NCI-H82 (cell line): ENCODE measurements at regions not wholly inside any gene's neighbourhood (a gene's known extent, or its start where the extent isn't known, plus 50 kb on each side); places are given as distances from the start of the nearest gene placed in this dataset.
A peak's percentile ranks its signal among the peaks of the same experiment; 100 is the strongest.

Source experiments
- DNase-seq: peaks from one replicate; lab custom pipeline; 2025; lab: John Stamatoyannopoulos, UW

- peak; percentile 80 for DNase-seq
Measured at GRCh38 chr11:116413301-116414242, 359.2 kb downstream of the BUD13 start.

DNA sequence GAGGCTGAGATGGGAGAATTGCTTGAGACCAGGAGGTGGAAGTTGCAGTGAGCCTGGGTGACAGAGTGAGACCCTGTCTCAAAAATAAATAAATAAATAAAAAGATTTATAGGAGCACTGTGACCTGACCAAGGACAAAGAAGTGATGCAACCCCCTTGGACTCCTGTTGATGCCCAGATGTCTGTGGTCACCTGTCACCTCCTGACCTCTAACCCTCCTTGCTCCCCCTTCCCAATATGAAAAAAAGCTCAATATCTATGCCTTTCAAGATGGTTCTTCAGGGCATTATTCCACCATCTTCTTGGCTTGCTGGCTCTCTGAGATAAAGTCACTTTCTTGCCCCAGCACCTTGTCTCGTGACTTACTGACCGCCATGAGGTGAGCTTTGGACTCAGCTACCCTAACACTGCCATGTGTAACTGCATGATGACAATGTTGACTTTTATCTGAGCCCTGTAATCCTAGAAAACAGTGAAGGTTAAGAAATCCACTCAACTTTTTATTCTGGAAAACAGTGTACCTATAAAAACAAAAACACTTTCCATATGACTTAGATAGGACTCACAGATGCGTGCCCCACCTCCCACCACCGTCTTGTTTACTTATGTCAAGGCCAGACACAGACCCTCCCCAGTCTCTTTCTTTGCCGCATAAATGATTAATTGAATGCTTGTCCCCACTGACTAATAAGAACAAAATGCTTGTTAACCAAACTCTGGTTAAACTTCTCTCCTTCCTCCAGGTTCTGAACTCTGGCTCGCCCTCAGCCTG lies 360.5 kb downstream of the BUD13 start:
- DNase-seq: no peak

DNA sequence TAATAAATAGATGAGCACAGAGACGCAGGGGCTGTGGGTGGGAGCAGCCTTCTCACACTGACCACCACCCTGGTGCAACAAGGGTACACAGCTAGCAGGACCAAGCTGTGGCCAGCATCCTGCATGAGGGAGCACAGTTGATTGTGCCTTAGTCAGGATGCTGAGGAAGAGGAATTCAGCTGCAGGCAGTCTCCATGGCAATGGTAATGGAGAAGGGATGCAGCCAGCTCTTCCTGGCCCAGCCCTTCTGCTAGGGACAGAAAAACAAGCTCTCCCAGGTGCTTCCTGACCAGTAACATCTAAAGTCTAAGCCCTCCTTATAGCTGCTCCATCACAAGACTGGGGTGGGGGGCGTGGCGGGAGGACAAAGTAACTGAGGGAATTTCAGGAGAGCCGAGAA lies 363.5 kb downstream of the BUD13 start:
- peak; percentile 56 for DNase-seq

GRCh38 chr11:116406042-116406441 lies 366.7 kb downstream of the BUD13 start:
- no peak for DNase-seq

DNA sequence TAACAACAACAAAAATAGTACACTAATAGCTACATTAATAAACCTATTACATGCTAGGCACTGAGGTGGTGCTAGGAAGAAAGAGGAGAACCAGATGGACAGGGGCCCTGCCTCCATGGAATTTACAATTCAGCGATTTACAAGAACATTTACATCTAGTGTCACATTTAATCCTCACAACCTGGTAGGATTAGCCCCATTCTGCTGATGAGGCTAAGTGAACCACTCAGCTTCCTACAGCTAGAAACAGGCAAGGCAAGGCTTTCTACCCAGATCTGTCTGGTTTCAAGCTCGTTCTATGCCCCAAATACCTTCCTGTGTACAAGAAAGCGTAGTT lies 368.4 kb downstream of the BUD13 start:
- DNase-seq: peak; percentile 99

DNA sequence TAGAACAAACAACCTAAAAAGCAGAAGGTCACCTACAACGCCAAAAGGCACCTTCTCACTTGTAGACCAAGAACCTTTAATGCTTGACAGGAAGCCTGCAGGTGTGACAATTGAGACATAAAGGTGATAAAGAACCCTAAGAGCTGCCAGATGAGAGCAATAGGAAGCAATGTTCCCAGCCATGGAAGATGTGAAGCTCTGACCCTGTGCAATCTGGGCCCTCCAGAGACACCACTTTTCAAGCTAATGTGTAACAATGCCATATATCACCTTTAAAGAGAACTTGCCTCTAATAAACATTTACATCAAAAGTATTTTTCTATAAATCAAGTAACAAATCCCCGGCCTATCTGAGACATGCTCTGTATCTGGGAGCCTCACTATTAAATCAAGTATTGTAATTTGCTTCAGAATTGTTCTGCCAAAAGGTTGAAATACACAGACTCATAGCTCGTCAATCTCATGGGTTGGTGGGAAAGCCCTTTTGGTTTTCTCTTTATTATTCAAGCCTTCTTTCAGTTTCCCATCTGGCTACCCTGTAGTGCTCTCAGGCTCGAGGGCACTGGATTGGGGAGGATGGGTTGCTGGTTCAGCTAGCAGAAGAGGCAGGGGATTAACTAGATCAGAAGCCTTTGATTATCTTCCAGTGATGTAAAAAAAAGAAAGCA lies 368.9 kb downstream of the BUD13 start:
- peak; percentile 99 for DNase-seq

DNA sequence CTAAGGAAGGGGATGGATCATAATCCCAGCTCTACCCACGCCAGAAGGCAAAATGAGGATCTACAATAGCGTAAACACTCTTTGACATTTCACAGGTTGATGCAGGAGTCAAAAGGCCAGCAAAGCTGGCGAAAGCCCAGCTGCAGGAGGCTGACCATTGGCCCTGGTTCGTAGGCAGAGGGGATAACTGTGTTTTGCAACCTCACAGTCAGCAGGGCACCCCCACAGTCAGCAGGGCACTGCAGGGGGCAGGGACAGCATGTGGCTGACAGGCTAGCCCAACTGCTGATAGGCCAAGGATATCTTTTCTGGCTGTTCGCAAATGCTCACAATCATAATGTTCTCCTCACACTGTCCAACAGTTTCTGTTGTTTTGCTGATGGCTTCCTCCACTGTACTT lies 372.7 kb downstream of the BUD13 start:
- DNase-seq: no peak

DNA sequence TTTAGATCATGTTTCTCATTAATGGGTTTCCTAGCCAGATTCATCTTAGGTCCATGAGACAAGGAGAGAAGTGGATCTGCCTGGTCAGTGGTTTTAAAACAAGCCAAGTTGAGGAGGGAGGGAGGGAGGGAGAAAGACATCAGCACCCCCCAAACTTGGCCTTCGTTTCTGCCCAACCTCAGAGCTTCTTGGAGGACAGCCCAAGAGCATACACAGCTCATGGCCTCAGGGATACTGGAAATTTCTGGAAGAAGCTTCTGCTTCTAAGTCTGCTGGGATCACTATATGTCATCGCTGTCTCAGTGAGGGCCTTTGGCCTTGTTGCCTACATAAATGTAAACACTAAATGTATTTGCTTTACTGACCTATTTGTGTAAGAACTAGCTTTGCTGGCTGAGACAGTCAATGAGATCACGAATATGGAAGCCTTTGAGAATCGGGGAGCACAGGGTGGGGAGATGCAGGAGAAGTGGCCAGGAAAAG lies 375.1 kb downstream of the BUD13 start:
- no peak for DNase-seq

GRCh38 chr11:116396331-116396730 lies 376.5 kb downstream of the BUD13 start:
- no peak for DNase-seq

DNA sequence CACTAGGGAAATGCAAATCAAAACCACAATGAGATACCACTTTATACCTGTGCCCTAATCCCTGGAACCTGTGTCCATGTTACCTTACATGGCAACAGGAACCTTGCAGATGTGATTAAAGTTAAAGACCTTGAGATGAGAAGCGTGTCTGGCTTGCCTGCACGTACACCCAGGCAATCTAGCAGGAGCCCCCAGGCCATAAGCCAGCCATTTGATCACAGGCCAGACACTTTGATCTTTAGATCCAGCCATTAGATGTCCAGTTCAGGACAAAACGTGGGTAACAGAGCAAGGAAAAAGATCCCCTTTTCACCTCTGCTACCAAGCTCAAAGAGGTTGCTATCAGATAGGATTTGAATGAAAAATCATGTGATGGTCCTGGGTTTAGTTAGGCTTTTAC lies 378.8 kb downstream of the BUD13 start:
- no peak for DNase-seq

- DNase-seq: no peak
Measured at GRCh38 chr11:116390963-116391362, 381.8 kb downstream of the BUD13 start.

DNA sequence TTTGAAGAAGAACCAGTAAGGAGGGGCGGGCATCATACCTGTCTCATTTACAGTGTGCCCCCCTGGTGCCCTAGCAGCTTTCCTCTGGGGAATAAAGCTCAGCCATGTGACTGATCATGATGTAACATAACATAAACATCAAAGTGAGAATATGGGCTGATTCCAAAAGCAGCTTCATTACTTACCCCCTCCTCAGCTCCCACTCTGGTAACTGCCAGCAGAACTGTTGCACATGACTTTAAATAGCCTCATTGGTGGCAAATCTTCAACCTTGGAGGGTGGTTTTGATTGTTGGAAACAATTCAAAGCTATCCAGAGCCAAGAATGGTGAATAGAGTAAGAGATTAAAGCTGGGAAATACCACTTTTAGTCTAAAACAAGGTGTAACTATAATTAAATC lies 384.6 kb downstream of the BUD13 start:
- no peak for DNase-seq

GRCh38 chr11:116387641-116388040 lies 385.1 kb downstream of the BUD13 start:
- DNase-seq: peak; percentile 68

- no peak for DNase-seq
Measured at GRCh38 chr11:116386118-116386699, 386.6 kb downstream of the BUD13 start.

DNA sequence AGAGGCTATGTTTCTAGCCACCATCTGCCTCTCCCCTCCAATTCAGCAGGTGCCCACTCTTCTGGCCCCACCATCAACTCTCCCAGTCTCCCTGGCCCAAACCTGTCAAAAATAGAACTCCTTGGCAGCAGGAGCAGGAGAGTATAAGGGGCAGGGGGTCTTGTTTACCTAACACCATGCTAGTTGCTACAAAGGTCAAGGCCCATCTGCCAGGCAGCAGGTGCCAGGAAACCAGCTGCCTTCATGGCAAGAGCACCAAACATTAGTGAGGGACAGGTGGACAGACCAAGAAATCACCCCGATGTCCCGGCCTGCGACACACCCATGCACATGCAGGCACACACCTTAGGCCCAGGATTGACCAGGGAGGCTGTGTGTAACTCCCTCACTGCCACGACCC lies 387.9 kb downstream of the BUD13 start:
- DNase-seq: peak; percentile 54

DNA sequence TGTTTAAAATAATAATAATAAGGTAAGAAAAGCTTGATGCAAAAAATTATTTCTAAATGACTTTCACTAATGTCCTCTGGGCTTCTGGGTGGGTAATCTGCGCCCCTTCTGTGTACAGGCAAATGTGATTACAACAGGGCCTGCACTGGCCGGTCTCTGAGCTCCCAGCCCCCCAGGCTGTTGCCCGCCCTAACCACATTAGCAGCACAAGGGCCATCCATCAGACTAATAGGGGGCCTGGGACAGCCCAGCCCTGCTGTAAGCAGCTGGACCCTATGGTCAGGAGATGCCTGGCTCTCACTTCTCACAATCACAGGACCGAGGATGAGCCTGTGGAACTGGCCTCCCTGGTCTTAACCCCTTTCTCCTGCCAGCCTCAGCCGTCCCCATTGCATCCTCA lies 388.4 kb downstream of the BUD13 start:
- DNase-seq: peak; percentile 95

GRCh38 chr11:116379185-116379828 lies 393.5 kb downstream of the BUD13 start:
- peak; percentile 66 for DNase-seq

GRCh38 chr11:116376547-116376946 lies 396.2 kb downstream of the BUD13 start:
- DNase-seq: no peak

GRCh38 chr11:116376054-116376453 lies 396.7 kb downstream of the BUD13 start:
- peak; percentile 36 for DNase-seq

GRCh38 chr11:116375221-116375620 lies 397.6 kb downstream of the BUD13 start:
- DNase-seq: no peak

DNA sequence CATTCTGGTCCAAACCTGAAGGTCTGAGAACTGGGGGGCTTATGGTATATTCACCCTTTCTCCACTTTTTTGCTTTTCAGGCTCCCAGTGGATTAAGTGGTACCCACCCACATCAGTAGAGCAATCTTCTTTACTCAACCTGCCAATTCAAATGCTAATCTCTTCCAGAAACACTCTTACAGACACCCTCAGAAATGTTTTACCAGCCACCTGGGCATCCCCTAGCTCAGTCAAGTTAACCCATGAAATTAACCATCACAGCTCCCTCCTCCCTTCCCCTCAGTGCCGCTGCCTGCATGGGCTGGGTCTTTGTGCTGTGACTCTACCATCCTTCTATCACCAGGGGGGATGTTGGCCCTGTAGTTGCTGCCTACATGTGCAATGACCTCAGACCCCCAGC lies 398.7 kb downstream of the BUD13 start:
- DNase-seq: no peak
